ENCODE measurements at regions not wholly inside any gene's neighbourhood (a gene's known extent, or its start where the extent isn't known, plus 50 kb on each side); places are given as distances from the start of the nearest gene placed in this dataset.

GRCh38 chr6:222468-222867 lies 69.8 kb upstream of the DUSP22 start:
- Histone ChIP-seq H3K27ac (ENCODE audit: low read length) (no peak overlapping the region), H3K9me3 (ENCODE audit: insufficient read depth, low read depth, low read length) (no peaks in the 10 kb centered on the region), H3K4me3 (ENCODE audit: low read length) (no peak overlapping the region), H3K4me1 (ENCODE audit: insufficient read depth, low read length) (peaks cover 7% of the 10 kb centered on the region; the same call in 1 of the 2 replicates), H3K36me3 (ENCODE audit: insufficient read depth, low read depth, low read length) (no peaks in the 10 kb centered on the region), H3K27me3 (ENCODE audit: insufficient read depth, low read length) (no peaks in the 10 kb centered on the region), H3K9ac (ENCODE audit: low read depth, low read length) (no peak overlapping the region)

GRCh38 chr6:223136-223535 lies 69.2 kb upstream of the DUSP22 start:
- Histone ChIP-seq H3K9me3 (ENCODE audit: insufficient read depth, low read depth, low read length) (no peaks in the 10 kb centered on the region), H3K27ac (ENCODE audit: low read length) (no peak overlapping the region), H3K27me3 (ENCODE audit: insufficient read depth, low read length) (no peaks in the 10 kb centered on the region), H3K4me3 (ENCODE audit: low read length) (no peak overlapping the region), H3K4me1 (ENCODE audit: insufficient read depth, low read length) (peaks cover 7% of the 10 kb centered on the region; the same call in 1 of the 2 replicates), H3K36me3 (ENCODE audit: insufficient read depth, low read depth, low read length) (no peaks in the 10 kb centered on the region), H3K9ac (ENCODE audit: low read depth, low read length) (no peak overlapping the region)

GRCh38 chr6:223763-224162 lies 68.5 kb upstream of the DUSP22 start:
- Histone ChIP-seq H3K4me3 (ENCODE audit: low read length) (no peak overlapping the region), H3K9me3 (ENCODE audit: insufficient read depth, low read depth, low read length) (no peaks in the 10 kb centered on the region), H3K27me3 (ENCODE audit: insufficient read depth, low read length) (no peaks in the 10 kb centered on the region), H3K36me3 (ENCODE audit: insufficient read depth, low read depth, low read length) (no peaks in the 10 kb centered on the region), H3K27ac (ENCODE audit: low read length) (no peak overlapping the region), H3K4me1 (ENCODE audit: insufficient read depth, low read length) (peaks cover 7% of the 10 kb centered on the region; the same call in 1 of the 2 replicates), H3K9ac (ENCODE audit: low read depth, low read length) (no peak overlapping the region)

- H3K4me3 ChIP-seq (ENCODE audit: low read length), result no peak overlapping the region
- no peaks in the 10 kb centered on the region for H3K36me3 ChIP-seq (ENCODE audit: insufficient read depth, low read depth, low read length)
- H3K4me1 ChIP-seq (ENCODE audit: insufficient read depth, low read length), result peaks cover 7% of the 10 kb centered on the region; the same call in 1 of the 2 replicates
- no peaks in the 10 kb centered on the region for H3K27me3 ChIP-seq (ENCODE audit: insufficient read depth, low read length)
- H3K27ac ChIP-seq (ENCODE audit: low read length), result no peak overlapping the region
- no peaks in the 10 kb centered on the region for H3K9me3 ChIP-seq (ENCODE audit: insufficient read depth, low read depth, low read length)
- H3K9ac ChIP-seq (ENCODE audit: low read depth, low read length), result no peak overlapping the region
Observed at GRCh38 chr6:224350-224749, 67.9 kb upstream of the DUSP22 start.

- Histone ChIP-seq H3K4me3 (ENCODE audit: low read length) (no peak overlapping the region), H3K27ac (ENCODE audit: low read length) (no peak overlapping the region), H3K36me3 (ENCODE audit: insufficient read depth, low read depth, low read length) (no peaks in the 10 kb centered on the region), H3K27me3 (ENCODE audit: insufficient read depth, low read length) (no peaks in the 10 kb centered on the region), H3K4me1 (ENCODE audit: insufficient read depth, low read length) (peaks cover 6% of the 10 kb centered on the region; the same call in 1 of the 2 replicates), H3K9me3 (ENCODE audit: insufficient read depth, low read depth, low read length) (no peaks in the 10 kb centered on the region), H3K9ac (ENCODE audit: low read depth, low read length) (no peak overlapping the region)
Observed at GRCh38 chr6:225121-225721, 67.1 kb upstream of the DUSP22 start.

GRCh38 chr6:225907-226306 lies 66.4 kb upstream of the DUSP22 start:
- Histone ChIP-seq H3K9ac (ENCODE audit: low read depth, low read length) (no peak overlapping the region), H3K4me1 (ENCODE audit: insufficient read depth, low read length) (no peaks in the 10 kb centered on the region), H3K9me3 (ENCODE audit: insufficient read depth, low read depth, low read length) (no peaks in the 10 kb centered on the region), H3K27ac (ENCODE audit: low read length) (no peak overlapping the region), H3K36me3 (ENCODE audit: insufficient read depth, low read depth, low read length) (no peaks in the 10 kb centered on the region), H3K27me3 (ENCODE audit: insufficient read depth, low read length) (no peaks in the 10 kb centered on the region), H3K4me3 (ENCODE audit: low read length) (no peak overlapping the region)

- no peak overlapping the region for H3K4me3 ChIP-seq (ENCODE audit: low read length)
Observed at GRCh38 chr6:226516-227073, 65.7 kb upstream of the DUSP22 start.

GRCh38 chr6:227074-227782 lies 65.1 kb upstream of the DUSP22 start:
- no peaks in the 10 kb centered on the region for H3K27me3 ChIP-seq (ENCODE audit: insufficient read depth, low read length)
- H3K9me3 ChIP-seq (ENCODE audit: insufficient read depth, low read depth, low read length), result no peaks in the 10 kb centered on the region
- no peak overlapping the region for H3K9ac ChIP-seq (ENCODE audit: low read depth, low read length)
- no peaks in the 10 kb centered on the region for H3K36me3 ChIP-seq (ENCODE audit: insufficient read depth, low read depth, low read length)
- H3K4me3 ChIP-seq (ENCODE audit: low read length), result no peak overlapping the region
- no peak overlapping the region for H3K27ac ChIP-seq (ENCODE audit: low read length)
- H3K4me1 ChIP-seq (ENCODE audit: insufficient read depth, low read length), result no peaks in the 10 kb centered on the region

More at GRCh38 chr6:226516-227073, 65.7 kb upstream of the DUSP22 start:
- Histone ChIP-seq H3K9me3 (ENCODE audit: insufficient read depth, low read depth, low read length) (no peaks in the 10 kb centered on the region), H3K27ac (ENCODE audit: low read length) (no peak overlapping the region), H3K36me3 (ENCODE audit: insufficient read depth, low read depth, low read length) (no peaks in the 10 kb centered on the region), H3K27me3 (ENCODE audit: insufficient read depth, low read length) (no peaks in the 10 kb centered on the region), H3K9ac (ENCODE audit: low read depth, low read length) (no peak overlapping the region), H3K4me1 (ENCODE audit: insufficient read depth, low read length) (no peaks in the 10 kb centered on the region)

- H3K9me3 ChIP-seq (ENCODE audit: insufficient read depth, low read depth, low read length), result no peaks in the 10 kb centered on the region
- no peaks in the 10 kb centered on the region for H3K36me3 ChIP-seq (ENCODE audit: insufficient read depth, low read depth, low read length)
- no peak overlapping the region for H3K27ac ChIP-seq (ENCODE audit: low read length)
- H3K9ac ChIP-seq (ENCODE audit: low read depth, low read length), result no peak overlapping the region
- no peaks in the 10 kb centered on the region for H3K4me1 ChIP-seq (ENCODE audit: insufficient read depth, low read length)
- no peaks in the 10 kb centered on the region for H3K27me3 ChIP-seq (ENCODE audit: insufficient read depth, low read length)
- H3K4me3 ChIP-seq (ENCODE audit: low read length), result no peak overlapping the region
Observed at GRCh38 chr6:227812-228338, 64.4 kb upstream of the DUSP22 start.

- no peak overlapping the region for H3K9ac ChIP-seq (ENCODE audit: low read depth, low read length)
- H3K27me3 ChIP-seq (ENCODE audit: insufficient read depth, low read length), result no peaks in the 10 kb centered on the region
- no peak overlapping the region for H3K27ac ChIP-seq (ENCODE audit: low read length)
- no peaks in the 10 kb centered on the region for H3K9me3 ChIP-seq (ENCODE audit: insufficient read depth, low read depth, low read length)
- H3K4me3 ChIP-seq (ENCODE audit: low read length), result no peak overlapping the region
- H3K4me1 ChIP-seq (ENCODE audit: insufficient read depth, low read length), result no peaks in the 10 kb centered on the region
- H3K36me3 ChIP-seq (ENCODE audit: insufficient read depth, low read depth, low read length), result no peaks in the 10 kb centered on the region
Observed at GRCh38 chr6:228881-229651, 63.2 kb upstream of the DUSP22 start.

GRCh38 chr6:231779-232178 lies 60.5 kb upstream of the DUSP22 start:
- Histone ChIP-seq H3K27ac (ENCODE audit: low read length) (no peak overlapping the region), H3K36me3 (ENCODE audit: insufficient read depth, low read depth, low read length) (no peaks in the 10 kb centered on the region), H3K4me1 (ENCODE audit: insufficient read depth, low read length) (peaks cover 10% of the 10 kb centered on the region; the same call in 1 of the 2 replicates), H3K27me3 (ENCODE audit: insufficient read depth, low read length) (no peaks in the 10 kb centered on the region), H3K9me3 (ENCODE audit: insufficient read depth, low read depth, low read length) (no peaks in the 10 kb centered on the region), H3K4me3 (ENCODE audit: low read length) (no peak overlapping the region), H3K9ac (ENCODE audit: low read depth, low read length) (no peak overlapping the region)

Data from iPS-20b (cell line).